Eye (tissue), 1 donor: ENCODE measurements at regions not wholly inside any gene's neighbourhood (a gene's known extent, or its start where the extent isn't known, plus 50 kb on each side); places are given as distances from the start of the nearest gene placed in this dataset.

Source experiments
- DNase-seq: peaks from one replicate; pipeline ENCODE4 v3.0.0-alpha.2; 2015

GRCh38 chr20:39243962-39244361 lies 281.8 kb downstream of the DHX35 start:
- DNase-seq, result no peak

GRCh38 chr20:39242614-39243013 lies 280.5 kb downstream of the DHX35 start:
- DNase-seq, result no peak

GRCh38 chr20:39234520-39235095 lies 272.5 kb downstream of the DHX35 start:
- DNase-seq, result peak; percentile 43

- DNase-seq, result no peak
Measured at GRCh38 chr20:39233755-39234154, 271.6 kb downstream of the DHX35 start.

GRCh38 chr20:39227416-39227815 lies 265.3 kb downstream of the DHX35 start:
- no peak for DNase-seq

GRCh38 chr20:39225978-39226377 lies 263.8 kb downstream of the DHX35 start:
- DNase-seq, result no peak

GRCh38 chr20:39225536-39225935 lies 263.4 kb downstream of the DHX35 start:
- no peak for DNase-seq

- peak; percentile 60 for DNase-seq
Measured at GRCh38 chr20:39222101-39222500, 260.0 kb downstream of the DHX35 start.

- DNase-seq, result no peak
Measured at GRCh38 chr20:39216195-39216594, 254.1 kb downstream of the DHX35 start.

GRCh38 chr20:39214828-39215227 lies 252.7 kb downstream of the DHX35 start:
- DNase-seq, result peak; percentile 45

- no peak for DNase-seq
Measured at GRCh38 chr20:39213476-39214145, 251.5 kb downstream of the DHX35 start.

- DNase-seq, result no peak
Measured at GRCh38 chr20:39211060-39211748, 249.1 kb downstream of the DHX35 start.

- DNase-seq, result peak; percentile 70
Measured at GRCh38 chr20:39210341-39211036, 248.3 kb downstream of the DHX35 start.

GRCh38 chr20:39206899-39207564 lies 244.9 kb downstream of the DHX35 start:
- DNase-seq, result no peak

- DNase-seq, result peak; percentile 74
Measured at GRCh38 chr20:39195582-39196021, 233.5 kb downstream of the DHX35 start.

- DNase-seq, result no peak
Measured at GRCh38 chr20:39190666-39191570, 228.8 kb downstream of the DHX35 start.

GRCh38 chr20:39188266-39188765 lies 226.2 kb downstream of the DHX35 start:
- peak; percentile 77 for DNase-seq

GRCh38 chr20:39181490-39181889 lies 219.3 kb downstream of the DHX35 start:
- DNase-seq, result no peak

GRCh38 chr20:39176457-39176856 lies 214.3 kb downstream of the DHX35 start:
- no peak for DNase-seq

GRCh38 chr20:39170896-39171463 lies 208.8 kb downstream of the DHX35 start:
- no peak for DNase-seq

- no peak for DNase-seq
Measured at GRCh38 chr20:39165099-39165498, 203.0 kb downstream of the DHX35 start.
